ENCODE measurements at regions not wholly inside any gene's neighbourhood (a gene's known extent, or its start where the extent isn't known, plus 50 kb on each side); places are given as distances from the start of the nearest gene placed in this dataset.

- TF ChIP-seq CTCF (IDR thresholded peaks at IDR 0.05) = no peak
- no peak for TF ChIP-seq POLR2AphosphoS5 (IDR thresholded peaks at IDR 0.05)
These were observed 172.5 kb downstream of the AHSP start for GRCh38 chr16:31700200-31700529.
